Tibial nerve (tissue), 4 donors: ENCODE measurements at regions not wholly inside any gene's neighbourhood (a gene's known extent, or its start where the extent isn't known, plus 50 kb on each side); places are given as distances from the start of the nearest gene placed in this dataset.

Source experiments
- CTCF ChIP-seq, 5 experiments: fragments of 200-600 bp in 3 of 5; fragments of 450-650 bp in 2 of 5; sonication (generic) in 3 of 5; IDR thresholded peaks; one replicate each; pipeline ENCODE4 v1.5.1; 2016 to 2019; ENCODE audit warnings: antibody characterized with exemption in 5 of 5, mild to moderate bottlenecking in 3 of 5, moderate library complexity in 2 of 5
- EP300 ChIP-seq, 2 donors: sonication (generic); formaldehyde crosslinking; IDR thresholded peaks; one replicate each; pipeline ENCODE4 v1.6.1; 2017; ENCODE audit warnings: antibody characterized with exemption in 2 of 2, mild to moderate bottlenecking in 1 of 2
- POLR2A ChIP-seq, 2 donors: fragments of 450-650 bp; IDR thresholded peaks; one replicate each; pipeline ENCODE4 v1.6.1; 2017; ENCODE audit warnings: antibody characterized with exemption in 2 of 2, mild to moderate bottlenecking in 2 of 2, moderate library complexity in 2 of 2

GRCh38 chr15:98216166-98216565 is 255.7 kb downstream of the ARRDC4 start:
- TF ChIP-seq CTCF (IDR thresholded peaks at IDR 0.05): no peak
- TF ChIP-seq POLR2A (IDR thresholded peaks at IDR 0.05): no peak
- no peak for TF ChIP-seq EP300 (IDR thresholded peaks at IDR 0.05)
